Esophagus muscularis mucosa (tissue), 4 donors: ENCODE measurements at regions not wholly inside any gene's neighbourhood (a gene's known extent, or its start where the extent isn't known, plus 50 kb on each side); places are given as distances from the start of the nearest gene placed in this dataset.

Experiments
- EP300 ChIP-seq: sonication (generic); formaldehyde crosslinking; IDR thresholded peaks from one replicate; pipeline ENCODE4 v1.6.1; 2017; ENCODE audit warnings: antibody characterized with exemption
- POLR2A ChIP-seq: fragments of 450-650 bp; IDR thresholded peaks from one replicate; pipeline ENCODE4 v1.6.1; 2017; ENCODE audit warnings: antibody characterized with exemption, moderate library complexity, mild to moderate bottlenecking, low read depth
- TF ChIP-seq, protein P1 (sequence below), 3 experiments: fragments of 200-600 bp in 2 of 3; fragments of 450-650 bp in 1 of 3; sonication (generic) in 2 of 3; IDR thresholded peaks; one replicate each; pipeline ENCODE4 v1.5.1; 2017 to 2019; ENCODE audit warnings: antibody characterized with exemption in 3 of 3, mild to moderate bottlenecking in 2 of 3, moderate library complexity in 1 of 3

DNA sequence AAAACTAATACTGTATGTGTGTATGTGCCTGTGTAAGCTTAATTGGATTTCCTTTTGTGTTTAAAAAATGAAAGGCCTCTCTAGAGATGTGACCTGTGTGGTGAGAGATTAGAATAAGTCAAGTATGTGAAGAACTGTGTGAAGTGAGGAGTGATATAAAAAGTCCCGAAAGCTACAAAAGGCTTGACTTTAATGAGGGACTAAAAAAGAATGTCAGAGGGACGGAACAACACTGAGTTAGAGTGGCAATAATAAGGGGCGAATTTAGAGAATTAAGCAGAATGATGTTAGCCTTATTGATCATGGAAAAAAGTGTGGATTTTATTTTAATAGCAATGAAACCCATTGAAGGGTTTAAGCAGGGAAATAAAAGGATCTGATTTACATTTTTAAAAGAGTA lies 1281.2 kb upstream of the ADGRB3 start:
- TF ChIP-seq, protein P1, sequence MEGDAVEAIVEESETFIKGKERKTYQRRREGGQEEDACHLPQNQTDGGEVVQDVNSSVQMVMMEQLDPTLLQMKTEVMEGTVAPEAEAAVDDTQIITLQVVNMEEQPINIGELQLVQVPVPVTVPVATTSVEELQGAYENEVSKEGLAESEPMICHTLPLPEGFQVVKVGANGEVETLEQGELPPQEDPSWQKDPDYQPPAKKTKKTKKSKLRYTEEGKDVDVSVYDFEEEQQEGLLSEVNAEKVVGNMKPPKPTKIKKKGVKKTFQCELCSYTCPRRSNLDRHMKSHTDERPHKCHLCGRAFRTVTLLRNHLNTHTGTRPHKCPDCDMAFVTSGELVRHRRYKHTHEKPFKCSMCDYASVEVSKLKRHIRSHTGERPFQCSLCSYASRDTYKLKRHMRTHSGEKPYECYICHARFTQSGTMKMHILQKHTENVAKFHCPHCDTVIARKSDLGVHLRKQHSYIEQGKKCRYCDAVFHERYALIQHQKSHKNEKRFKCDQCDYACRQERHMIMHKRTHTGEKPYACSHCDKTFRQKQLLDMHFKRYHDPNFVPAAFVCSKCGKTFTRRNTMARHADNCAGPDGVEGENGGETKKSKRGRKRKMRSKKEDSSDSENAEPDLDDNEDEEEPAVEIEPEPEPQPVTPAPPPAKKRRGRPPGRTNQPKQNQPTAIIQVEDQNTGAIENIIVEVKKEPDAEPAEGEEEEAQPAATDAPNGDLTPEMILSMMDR (IDR thresholded peaks at IDR 0.05): no peak
- TF ChIP-seq POLR2A (no peak), EP300 (no peak)
